LNCaP clone FGC (cell line): ENCODE measurements at regions not wholly inside any gene's neighbourhood (a gene's known extent, or its start where the extent isn't known, plus 50 kb on each side); places are given as distances from the start of the nearest gene placed in this dataset.

Experiments used
- DNase-seq: peaks from one replicate; pipeline ENCODE4 v3.0.0-alpha.2; 2011; ENCODE audit warnings: low read depth
- H3K4me3 ChIP-seq: 2 replicates; pipeline ENCODE4 v1.5.1; 2011; ENCODE audit warnings: mild to moderate bottlenecking, low read depth, low read length, control low read depth
- CTCF ChIP-seq: IDR thresholded peaks from 2 replicates; pipeline ENCODE4 v1.5.1; 2012; ENCODE audit warnings: mild to moderate bottlenecking; ENCODE audit not compliant: control insufficient read depth, insufficient read depth; ENCODE audit errors: extremely low read depth

GRCh38 chr2:236760246-236760645 lies 190.6 kb downstream of the ACKR3 start:
- no peak for DNase-seq
- TF ChIP-seq CTCF = no peak
- H3K4me3 ChIP-seq = no peak overlapping the region

- no peak for TF ChIP-seq CTCF
- no peak for DNase-seq
- H3K4me3 ChIP-seq = no peak overlapping the region
Measured at GRCh38 chr2:236761358-236761757, 191.7 kb downstream of the ACKR3 start.

- TF ChIP-seq CTCF = no peak
- H3K4me3 ChIP-seq = no peak overlapping the region
- no peak for DNase-seq
Measured at GRCh38 chr2:236762628-236763027, 193.0 kb downstream of the ACKR3 start.

- H3K4me3 ChIP-seq = no peak overlapping the region
- TF ChIP-seq CTCF = no peak
- no peak for DNase-seq
Measured at GRCh38 chr2:236763857-236764256, 194.2 kb downstream of the ACKR3 start.

GRCh38 chr2:236764716-236765115 lies 195.1 kb downstream of the ACKR3 start:
- H3K4me3 ChIP-seq = no peak overlapping the region
- no peak for DNase-seq
- no peak for TF ChIP-seq CTCF

GRCh38 chr2:236765478-236765877 lies 195.9 kb downstream of the ACKR3 start:
- H3K4me3 ChIP-seq = no peak overlapping the region
- DNase-seq = peak; percentile 30
- TF ChIP-seq CTCF = no peak

- TF ChIP-seq CTCF = no peak
- no peak overlapping the region for H3K4me3 ChIP-seq
- DNase-seq = no peak
Measured at GRCh38 chr2:236766850-236767249, 197.2 kb downstream of the ACKR3 start.
